ENCODE measurements at regions not wholly inside any gene's neighbourhood (a gene's known extent, or its start where the extent isn't known, plus 50 kb on each side); places are given as distances from the start of the nearest gene placed in this dataset.

DNA sequence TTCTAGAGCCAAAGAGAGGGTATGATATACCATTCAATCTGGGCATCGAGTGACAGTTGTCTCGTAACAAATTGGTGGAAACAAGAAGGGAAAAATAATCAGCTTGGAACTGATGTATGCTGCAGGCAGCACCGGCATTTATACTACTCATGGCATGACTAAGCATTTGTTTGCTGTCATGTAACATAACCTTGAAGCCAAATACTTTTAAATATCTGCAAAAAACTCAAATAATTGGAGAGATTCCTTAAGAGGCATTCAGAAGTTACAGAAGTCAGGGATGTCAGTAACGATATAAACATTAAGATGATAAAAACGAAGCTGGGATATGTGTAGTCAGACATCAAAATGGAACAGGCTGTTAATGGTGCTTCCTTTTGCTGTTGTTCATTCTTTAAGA is 157.3 kb upstream of the MMADHC start:
- Histone ChIP-seq H3K27ac (ENCODE audit: low read length) (no peak overlapping the region), H3K27me3 (ENCODE audit: control insufficient read depth, insufficient read depth, low read length) (no peaks in the 10 kb centered on the region), H3K36me3 (ENCODE audit: control insufficient read depth, insufficient read depth, low read length) (no peaks in the 10 kb centered on the region), H3K4me3 (ENCODE audit: low read length) (no peak overlapping the region), H3K9me3 (ENCODE audit: control insufficient read depth, low read depth, low read length) (no peaks in the 10 kb centered on the region), H3K4me1 (ENCODE audit: control insufficient read depth, insufficient read depth, low read length) (no peaks in the 10 kb centered on the region)
- 91% methylated on average over 4 of the region's 5 CpGs for WGBS (ENCODE audit: insufficient coverage, low lambda C conversion rate)
- DNase-seq = no peak

- Histone ChIP-seq H3K27me3 (ENCODE audit: control insufficient read depth, insufficient read depth, low read length) (no peaks in the 10 kb centered on the region), H3K27ac (ENCODE audit: low read length) (no peak overlapping the region), H3K9me3 (ENCODE audit: control insufficient read depth, low read depth, low read length) (no peaks in the 10 kb centered on the region), H3K4me1 (ENCODE audit: control insufficient read depth, insufficient read depth, low read length) (no peaks in the 10 kb centered on the region), H3K36me3 (ENCODE audit: control insufficient read depth, insufficient read depth, low read length) (no peaks in the 10 kb centered on the region), H3K4me3 (ENCODE audit: low read length) (no peak overlapping the region)
- WGBS (ENCODE audit: insufficient coverage, low lambda C conversion rate) = 100% methylated on average over 1 of the region's 6 CpGs
- no peak for DNase-seq
Observed at GRCh38 chr2:149743842-149744448, 156.4 kb upstream of the MMADHC start.

DNA sequence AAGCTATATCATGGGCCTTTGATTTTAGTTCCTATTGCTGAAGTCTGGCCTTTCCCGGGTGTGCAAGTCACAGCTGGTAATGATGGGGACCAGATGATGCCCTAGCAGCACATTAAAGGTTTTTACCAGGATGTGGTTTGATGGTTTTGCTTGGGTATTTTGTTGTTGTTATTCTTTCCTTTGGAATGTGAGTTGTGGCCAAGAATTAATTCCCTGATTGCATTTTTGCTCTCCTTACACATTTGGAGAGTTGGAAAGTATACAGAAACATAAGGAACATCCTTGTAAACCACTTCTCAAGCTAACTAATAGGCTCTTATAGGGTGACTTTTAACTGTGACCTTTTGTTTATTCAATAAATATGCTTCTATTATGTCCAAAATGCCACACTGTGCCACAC is 154.1 kb upstream of the MMADHC start:
- no peaks in the 10 kb centered on the region for H3K36me3 ChIP-seq (ENCODE audit: control insufficient read depth, insufficient read depth, low read length)
- no peaks in the 10 kb centered on the region for H3K9me3 ChIP-seq (ENCODE audit: control insufficient read depth, low read depth, low read length)
- no CpG with 5 or more reads among the region's 1 CpG for WGBS (ENCODE audit: insufficient coverage, low lambda C conversion rate)
- H3K4me3 ChIP-seq (ENCODE audit: low read length) = no peak overlapping the region
- no peak overlapping the region for H3K27ac ChIP-seq (ENCODE audit: low read length)
- no peaks in the 10 kb centered on the region for H3K27me3 ChIP-seq (ENCODE audit: control insufficient read depth, insufficient read depth, low read length)
- DNase-seq = no peak
- H3K4me1 ChIP-seq (ENCODE audit: control insufficient read depth, insufficient read depth, low read length) = no peaks in the 10 kb centered on the region

- no peak for DNase-seq
- Histone ChIP-seq H3K4me1 (ENCODE audit: control insufficient read depth, insufficient read depth, low read length) (no peaks in the 10 kb centered on the region), H3K27ac (ENCODE audit: low read length) (no peak overlapping the region), H3K36me3 (ENCODE audit: control insufficient read depth, insufficient read depth, low read length) (no peaks in the 10 kb centered on the region), H3K9me3 (ENCODE audit: control insufficient read depth, low read depth, low read length) (no peaks in the 10 kb centered on the region), H3K4me3 (ENCODE audit: low read length) (no peak overlapping the region), H3K27me3 (ENCODE audit: control insufficient read depth, insufficient read depth, low read length) (no peaks in the 10 kb centered on the region)
- WGBS (ENCODE audit: insufficient coverage, low lambda C conversion rate) = no CpG with 5 or more reads among the region's 1 CpG
Observed at GRCh38 chr2:149740490-149740889, 152.9 kb upstream of the MMADHC start.

- Histone ChIP-seq H3K36me3 (ENCODE audit: control insufficient read depth, insufficient read depth, low read length) (no peaks in the 10 kb centered on the region), H3K4me1 (ENCODE audit: control insufficient read depth, insufficient read depth, low read length) (no peaks in the 10 kb centered on the region), H3K27ac (ENCODE audit: low read length) (no peak overlapping the region), H3K27me3 (ENCODE audit: control insufficient read depth, insufficient read depth, low read length) (no peaks in the 10 kb centered on the region), H3K4me3 (ENCODE audit: low read length) (no peak overlapping the region), H3K9me3 (ENCODE audit: control insufficient read depth, low read depth, low read length) (no peaks in the 10 kb centered on the region)
- no peak for DNase-seq
- 91% methylated on average over 4 of the region's 4 CpGs for WGBS (ENCODE audit: insufficient coverage, low lambda C conversion rate)
Observed at GRCh38 chr2:149739883-149740265, 152.3 kb upstream of the MMADHC start.

DNA sequence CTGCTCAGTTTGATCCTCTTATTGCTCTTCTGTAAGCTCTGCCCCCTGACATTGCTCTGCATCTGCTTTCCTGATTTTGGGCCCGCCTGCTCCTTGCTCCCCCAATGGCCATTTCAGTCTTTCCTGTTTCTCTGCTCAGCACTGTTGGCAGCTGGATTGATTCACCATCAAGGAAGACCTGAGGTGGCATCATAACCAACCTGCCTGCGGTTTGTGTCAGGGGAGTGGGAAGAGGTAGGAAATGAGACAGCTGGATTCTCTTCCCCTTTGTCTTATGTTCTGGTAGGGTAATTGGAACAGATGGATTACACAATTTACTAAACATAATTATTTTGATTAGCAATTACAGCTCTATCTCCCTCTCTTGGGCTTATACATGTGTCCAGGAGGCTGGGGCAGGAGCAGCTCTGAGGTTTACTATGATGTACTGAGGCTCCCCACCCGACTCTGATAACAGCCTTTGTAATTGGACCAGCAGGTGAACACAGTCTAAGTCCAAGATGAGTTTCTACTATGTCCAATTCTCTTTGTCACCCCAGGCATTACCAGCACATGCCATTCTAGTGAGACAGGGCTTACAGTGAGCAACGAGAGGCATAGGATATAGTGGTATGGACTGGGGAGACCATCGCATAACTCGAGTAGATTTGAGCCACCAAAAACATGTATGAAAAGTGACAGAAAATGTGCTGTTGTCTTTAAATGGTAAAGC is 151.8 kb upstream of the MMADHC start:
- DNase-seq = no peak
- Histone ChIP-seq H3K36me3 (ENCODE audit: control insufficient read depth, insufficient read depth, low read length) (no peaks in the 10 kb centered on the region), H3K4me1 (ENCODE audit: control insufficient read depth, insufficient read depth, low read length) (no peaks in the 10 kb centered on the region), H3K9me3 (ENCODE audit: control insufficient read depth, low read depth, low read length) (no peaks in the 10 kb centered on the region), H3K27ac (ENCODE audit: low read length) (no peak overlapping the region), H3K27me3 (ENCODE audit: control insufficient read depth, insufficient read depth, low read length) (no peaks in the 10 kb centered on the region), H3K4me3 (ENCODE audit: low read length) (no peak overlapping the region)
- 100% methylated on average over 1 of the region's 6 CpGs for WGBS (ENCODE audit: insufficient coverage, low lambda C conversion rate)

- Histone ChIP-seq H3K36me3 (ENCODE audit: control insufficient read depth, insufficient read depth, low read length) (no peaks in the 10 kb centered on the region), H3K27ac (ENCODE audit: low read length) (no peak overlapping the region), H3K9me3 (ENCODE audit: control insufficient read depth, low read depth, low read length) (no peaks in the 10 kb centered on the region), H3K4me1 (ENCODE audit: control insufficient read depth, insufficient read depth, low read length) (no peaks in the 10 kb centered on the region), H3K4me3 (ENCODE audit: low read length) (no peak overlapping the region), H3K27me3 (ENCODE audit: control insufficient read depth, insufficient read depth, low read length) (no peaks in the 10 kb centered on the region)
- WGBS (ENCODE audit: insufficient coverage, low lambda C conversion rate) = no CpG with 5 or more reads among the region's 1 CpG
- DNase-seq = no peak
Observed at GRCh38 chr2:149738767-149739166, 151.2 kb upstream of the MMADHC start.

DNA sequence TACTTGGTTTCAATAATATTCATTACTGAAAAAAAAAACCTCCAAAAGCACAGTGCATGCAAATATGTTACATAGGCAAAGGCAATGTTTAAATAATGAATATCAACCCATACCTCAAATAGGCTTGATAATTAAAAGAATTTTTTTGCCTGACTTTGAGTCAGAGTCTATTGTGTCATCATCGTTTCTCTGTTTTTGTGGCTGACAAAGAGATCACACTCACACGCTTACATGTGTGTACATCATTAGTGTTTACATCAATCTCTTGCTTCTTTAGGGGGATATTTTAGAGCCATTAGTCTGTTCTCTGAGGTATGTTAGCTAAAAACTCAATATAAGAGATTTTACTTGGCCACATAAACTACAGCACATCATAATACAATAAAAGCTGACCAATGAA is 150.3 kb upstream of the MMADHC start:
- no peaks in the 10 kb centered on the region for H3K36me3 ChIP-seq (ENCODE audit: control insufficient read depth, insufficient read depth, low read length)
- no peaks in the 10 kb centered on the region for H3K4me1 ChIP-seq (ENCODE audit: control insufficient read depth, insufficient read depth, low read length)
- no peak overlapping the region for H3K27ac ChIP-seq (ENCODE audit: low read length)
- no CpG with 5 or more reads among the region's 2 CpGs for WGBS (ENCODE audit: insufficient coverage, low lambda C conversion rate)
- H3K27me3 ChIP-seq (ENCODE audit: control insufficient read depth, insufficient read depth, low read length) = no peaks in the 10 kb centered on the region
- DNase-seq = no peak
- no peak overlapping the region for H3K4me3 ChIP-seq (ENCODE audit: low read length)
- no peaks in the 10 kb centered on the region for H3K9me3 ChIP-seq (ENCODE audit: control insufficient read depth, low read depth, low read length)

- no peak for DNase-seq
- WGBS (ENCODE audit: insufficient coverage, low lambda C conversion rate) = 84% methylated on average over 3 of the region's 4 CpGs
- no peak overlapping the region for H3K27ac ChIP-seq (ENCODE audit: low read length)
- no peaks in the 10 kb centered on the region for H3K4me1 ChIP-seq (ENCODE audit: control insufficient read depth, insufficient read depth, low read length)
- no peaks in the 10 kb centered on the region for H3K36me3 ChIP-seq (ENCODE audit: control insufficient read depth, insufficient read depth, low read length)
- no peaks in the 10 kb centered on the region for H3K27me3 ChIP-seq (ENCODE audit: control insufficient read depth, insufficient read depth, low read length)
- no peaks in the 10 kb centered on the region for H3K9me3 ChIP-seq (ENCODE audit: control insufficient read depth, low read depth, low read length)
- H3K4me3 ChIP-seq (ENCODE audit: low read length) = no peak overlapping the region
Observed at GRCh38 chr2:149735237-149735958, 147.8 kb upstream of the MMADHC start.

DNA sequence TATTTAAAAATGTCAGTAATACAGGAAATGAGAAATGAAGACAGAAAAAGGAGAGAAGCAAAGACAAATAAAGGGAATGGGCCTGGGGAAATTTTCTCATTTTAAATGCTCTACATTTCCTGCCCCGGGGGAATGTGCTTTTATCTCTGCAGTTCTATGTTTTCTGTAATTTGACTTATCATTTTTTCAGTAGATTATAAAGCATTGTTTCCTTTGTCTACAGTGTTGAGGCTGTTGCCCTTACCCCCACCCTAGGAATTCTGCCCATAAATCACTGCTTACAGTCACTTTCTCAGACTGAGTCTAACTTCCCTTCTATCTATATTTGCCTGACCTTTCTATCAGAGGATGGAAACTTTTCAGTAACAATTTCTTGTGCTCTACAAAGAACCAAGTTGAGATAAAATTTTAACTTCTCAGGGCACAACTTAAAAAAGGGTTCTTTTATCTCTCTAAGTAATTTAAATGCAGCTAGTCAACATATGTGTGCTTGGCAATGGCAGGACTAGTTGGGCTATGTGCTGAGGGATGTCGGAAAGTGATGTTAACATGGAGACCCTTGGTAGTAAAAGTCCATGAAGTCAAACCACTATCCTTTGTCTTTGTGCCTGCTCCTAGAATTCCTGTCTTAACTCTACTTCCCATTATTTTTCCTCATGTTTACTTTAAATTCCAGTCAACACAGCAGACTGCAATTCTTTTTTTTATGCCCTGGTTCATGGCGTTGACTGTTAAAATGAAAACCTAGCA is 146.5 kb upstream of the MMADHC start:
- DNase-seq = peak in 1 of 2 donors; percentile 21

More for the DNA sequence above, 146.5 kb upstream of the MMADHC start:
- Histone ChIP-seq H3K9me3 (ENCODE audit: control insufficient read depth, low read depth, low read length) (no peaks in the 10 kb centered on the region), H3K27ac (ENCODE audit: low read length) (no peak overlapping the region), H3K27me3 (ENCODE audit: control insufficient read depth, insufficient read depth, low read length) (no peaks in the 10 kb centered on the region), H3K36me3 (ENCODE audit: control insufficient read depth, insufficient read depth, low read length) (no peaks in the 10 kb centered on the region), H3K4me1 (ENCODE audit: control insufficient read depth, insufficient read depth, low read length) (no peaks in the 10 kb centered on the region), H3K4me3 (ENCODE audit: low read length) (no peak overlapping the region)
- WGBS (ENCODE audit: insufficient coverage, low lambda C conversion rate) = 52% methylated on average over 2 of the region's 3 CpGs
